Motor neuron (in vitro differentiated cells): ENCODE measurements at regions not wholly inside any gene's neighbourhood (a gene's known extent, or its start where the extent isn't known, plus 50 kb on each side); places are given as distances from the start of the nearest gene placed in this dataset.

Source experiments
- ATAC-seq, 8 experiments: fragments of 200-7000 bp; cut with Tn5 transposase; replicated peaks in 6 of 8; 2 replicates each; pipeline ENCODE4 v1.8.0; 2021; ENCODE audit warnings: mild to moderate bottlenecking in 8 of 8, moderate library complexity in 8 of 8
- H3K27ac ChIP-seq, 2 donors: fragments of 250-450 bp; sonication (Bioruptor Pico); 2 replicates each; pipeline ENCODE4 v1.9.0; 2021; ENCODE audit warnings: antibody characterized with exemption in 2 of 2, mild to moderate bottlenecking in 2 of 2, moderate library complexity in 1 of 2
- H3K4me1 ChIP-seq, 2 donors: fragments of 250-450 bp; sonication (Bioruptor Pico); replicated peaks in 1 of 2; 2 replicates each; pipeline ENCODE4 v1.6.1; 2021; ENCODE audit warnings: antibody characterized with exemption in 2 of 2, mild to moderate bottlenecking in 2 of 2, moderate library complexity in 1 of 2
- H3K4me3 ChIP-seq, 5 donors: fragments of 250-450 bp; sonication (Bioruptor Pico); 2 replicates each; pipeline ENCODE4 v1.9.0; 2021; ENCODE audit warnings: antibody characterized with exemption in 5 of 5, mild to moderate bottlenecking in 5 of 5, moderate library complexity in 4 of 5
- WGBS, 10 experiments: fragments of 450-650 bp; shearing (Covaris generic); methylation state at CpG; one replicate each; pipeline ENCODE4 v1.0.0; 2022; 5-methylcytosine and 5-hydroxymethylcytosine counted together
- in situ Hi-C, 9 experiments: fragments of 400-800 bp; cut with MboI; loops; one replicate each; pipeline ENCODE4 v1.15.0; 2021; ENCODE audit warnings: low sequenced_read_pairs in 9 of 9, low pct_unique_long_range_greater_than_20kb in 2 of 9; ENCODE audit not compliant: unreplicated experiment in 9 of 9

DNA sequence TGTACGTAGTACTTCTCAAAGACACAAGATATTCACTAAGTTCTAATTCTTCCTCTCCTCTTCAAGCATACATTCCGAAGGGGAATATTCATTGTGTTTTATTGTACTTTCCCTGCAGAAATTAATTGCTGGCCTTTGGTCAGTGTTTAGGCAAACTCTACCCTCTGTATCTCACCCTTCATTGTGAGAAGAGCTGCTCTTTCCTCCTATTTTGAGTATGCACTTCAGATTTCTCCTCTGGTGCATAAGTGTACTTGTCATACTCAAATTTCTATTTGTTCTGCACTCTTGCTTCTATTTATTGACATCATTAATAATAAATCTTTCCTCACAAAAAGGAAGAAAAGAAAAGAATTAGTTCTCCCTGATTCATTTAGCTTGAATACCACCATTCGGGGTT is 485.4 kb upstream of the SLC8A1 start:
- in situ Hi-C loops = no loop called here
- 14 to 98% (median 84%) methylated on average over 1 to 3 of the region's 3 CpGs for WGBS, 10 experiments
- no peak overlapping the region for H3K4me3 ChIP-seq
- no peak overlapping the region for H3K27ac ChIP-seq
- ATAC-seq = no peak
- H3K4me1 ChIP-seq = peaks cover 0 to 6% of the 10 kb centered on the region in 2 donors

DNA sequence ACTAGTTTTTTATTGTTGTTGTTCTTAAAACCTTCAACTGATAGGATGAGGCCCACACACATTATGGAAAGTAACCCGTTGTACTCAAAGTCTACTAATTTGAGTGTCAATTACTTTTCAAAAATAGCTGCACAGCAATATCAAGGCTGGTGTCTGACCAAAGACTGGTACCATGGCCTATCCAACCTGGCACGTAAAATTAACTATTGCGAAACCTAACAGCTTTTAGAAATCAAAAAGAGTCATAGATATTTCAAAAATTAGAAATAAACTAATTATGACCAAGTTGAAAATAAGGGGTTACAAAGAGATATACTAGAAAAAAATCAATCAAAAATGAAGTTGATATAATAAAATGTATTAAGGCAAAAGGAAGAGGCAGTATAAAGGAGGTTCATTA is 501.5 kb upstream of the SLC8A1 start:
- in situ Hi-C loops = no loop called here
- no peak overlapping the region for H3K4me3 ChIP-seq
- no peak for ATAC-seq
- no peaks in the 10 kb centered on the region for H3K4me1 ChIP-seq
- no peak overlapping the region for H3K27ac ChIP-seq
- 45 to 100% (median 82%) methylated on average over 3 of the region's 3 CpGs; no CpG with 5 or more reads in 1 of the 10 experiments for WGBS, 10 experiments

- WGBS, 10 experiments = 0 to 100% (median 80%) methylated on average over 1 to 2 of the region's 2 CpGs; no CpG with 5 or more reads in 1 of the 10 experiments
- no peak overlapping the region for H3K4me3 ChIP-seq
- H3K27ac ChIP-seq = no peak overlapping the region
- in situ Hi-C loops = no loop called here
- H3K4me1 ChIP-seq = no peaks in the 10 kb centered on the region
- ATAC-seq = no peak
These were observed 503.2 kb upstream of the SLC8A1 start for GRCh38 chr2:40955042-40955441.

DNA sequence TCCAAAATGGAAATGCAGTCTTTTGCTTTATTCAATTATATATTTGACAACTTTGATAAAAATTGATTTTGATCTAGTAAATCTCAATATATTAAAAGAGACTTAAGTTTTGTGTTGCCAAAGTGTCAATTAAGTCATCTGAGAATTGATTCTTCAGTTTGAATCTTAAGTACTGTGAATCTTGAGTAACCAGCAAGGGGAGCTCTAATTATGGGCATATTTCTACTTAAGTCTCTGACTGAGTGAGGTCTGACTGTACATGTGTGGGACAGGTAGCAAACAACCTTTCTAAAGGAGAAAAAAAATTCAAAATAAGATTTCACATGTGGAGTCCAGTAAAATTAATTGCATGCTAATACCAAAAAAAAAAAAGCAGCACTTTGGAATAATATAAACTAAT is 503.7 kb upstream of the SLC8A1 start:
- ATAC-seq = no peak
- H3K27ac ChIP-seq = no peak overlapping the region
- H3K4me3 ChIP-seq = no peak overlapping the region
- in situ Hi-C loops = no loop called here
- no peaks in the 10 kb centered on the region for H3K4me1 ChIP-seq

- no peak for ATAC-seq
- no peak overlapping the region for H3K4me3 ChIP-seq
- 20 to 94% (median 73%) methylated on average over 1 to 7 of the region's 9 CpGs; no CpG with 5 or more reads in 2 of the 10 experiments for WGBS, 10 experiments
- in situ Hi-C loops = no loop called here
- peaks cover 0 to 2% of the 10 kb centered on the region in 2 donors for H3K4me1 ChIP-seq
- H3K27ac ChIP-seq = no peak overlapping the region
These were observed 505.6 kb upstream of the SLC8A1 start for GRCh38 chr2:40957508-40957907.

DNA sequence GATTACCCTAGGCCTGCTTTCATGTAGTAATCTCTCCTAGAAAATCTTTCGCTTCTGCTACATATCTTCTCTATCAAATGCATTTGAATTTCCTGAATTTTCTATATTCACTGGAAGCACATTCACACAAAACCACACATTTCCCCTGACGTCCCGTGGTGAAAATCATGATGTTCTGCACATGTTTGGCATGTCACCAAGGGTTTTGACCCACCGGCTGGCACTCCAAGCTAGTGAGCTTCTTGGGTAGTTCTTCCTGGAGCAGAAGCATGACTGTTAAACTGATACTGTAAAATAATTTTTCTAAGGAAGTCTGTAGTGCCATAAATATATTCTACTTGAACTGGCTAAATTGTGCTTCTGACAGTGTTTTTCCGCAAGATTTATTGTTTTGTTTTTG is 510.1 kb upstream of the SLC8A1 start:
- no peak overlapping the region for H3K4me3 ChIP-seq
- ATAC-seq = no peak

GRCh38 chr2:40964509-40965250 is 512.8 kb upstream of the SLC8A1 start:
- no peak for ATAC-seq
- 3 to 100% (median 77%) methylated on average over 1 to 3 of the region's 3 CpGs for WGBS, 10 experiments
- Histone ChIP-seq H3K27ac (no peak overlapping the region), H3K4me3 (no peak overlapping the region), H3K4me1 (peaks cover 0 to 2% of the 10 kb centered on the region in 2 donors)
- in situ Hi-C loops = no loop called here

More for the DNA sequence above, 510.1 kb upstream of the SLC8A1 start:
- 0 to 100% (median 67%) methylated on average over 1 to 5 of the region's 5 CpGs; no CpG with 5 or more reads in 1 of the 10 experiments for WGBS, 10 experiments
- peaks cover 0 to 2% of the 10 kb centered on the region in 2 donors for H3K4me1 ChIP-seq
- H3K27ac ChIP-seq = no peak overlapping the region
- in situ Hi-C loops = no loop called here

- Histone ChIP-seq H3K27ac (no peak overlapping the region), H3K4me3 (no peak overlapping the region), H3K4me1 (no peaks in the 10 kb centered on the region)
- WGBS, 10 experiments = 0 to 100% (median 80%) methylated on average over 1 to 4 of the region's 4 CpGs
- in situ Hi-C loops = no loop called here
- ATAC-seq = no peak
These were observed 515.6 kb upstream of the SLC8A1 start for GRCh38 chr2:40967451-40967850.

GRCh38 chr2:40975151-40975550 is 523.3 kb upstream of the SLC8A1 start:
- WGBS, 10 experiments = 8 to 94% (median 79%) methylated on average over 1 to 4 of the region's 4 CpGs

DNA sequence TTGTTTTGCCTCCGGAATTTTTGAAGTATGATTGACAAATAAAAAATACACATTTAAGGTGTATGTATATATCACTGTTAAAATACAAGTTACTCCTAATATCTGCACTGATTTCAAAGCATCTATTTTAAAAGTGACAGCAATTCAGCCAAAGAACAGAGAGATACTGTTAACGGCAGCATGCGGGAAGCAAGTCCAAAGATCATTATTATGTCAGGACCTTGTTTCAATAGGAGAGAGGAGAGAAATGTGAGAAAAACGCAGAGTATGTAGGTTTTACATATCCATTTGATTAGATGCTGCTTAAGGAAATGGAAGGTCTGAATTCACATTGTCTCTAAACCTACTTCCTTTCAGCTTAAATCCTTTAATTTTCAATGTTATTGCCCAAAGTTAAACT is 545.5 kb upstream of the SLC8A1 start:
- in situ Hi-C loops = no loop called here
- ATAC-seq = no peak

More at GRCh38 chr2:40975151-40975550, 523.3 kb upstream of the SLC8A1 start:
- no peak overlapping the region for H3K4me3 ChIP-seq
- in situ Hi-C loops = no loop called here
- no peak overlapping the region for H3K27ac ChIP-seq
- H3K4me1 ChIP-seq = no peaks in the 10 kb centered on the region
- ATAC-seq = no peak

GRCh38 chr2:41000374-41000773 is 548.5 kb upstream of the SLC8A1 start:
- H3K4me3 ChIP-seq = no peak overlapping the region
- peaks cover 0 to 14% of the 10 kb centered on the region in 2 donors for H3K4me1 ChIP-seq
- 7 to 100% (median 83%) methylated on average over 1 of the region's 1 CpG; no CpG with 5 or more reads in 2 of the 10 experiments for WGBS, 10 experiments
- in situ Hi-C loops = no loop called here
- no peak for ATAC-seq
- H3K27ac ChIP-seq = no peak overlapping the region

More for the DNA sequence above, 545.5 kb upstream of the SLC8A1 start:
- Histone ChIP-seq H3K4me1 (peaks cover 0 to 14% of the 10 kb centered on the region in 2 donors), H3K4me3 (no peak overlapping the region), H3K27ac (no peak overlapping the region)
- WGBS, 10 experiments = 45 to 100% (median 70%) methylated on average over 1 to 4 of the region's 4 CpGs

GRCh38 chr2:41000906-41001305 is 549.0 kb upstream of the SLC8A1 start:
- 0 to 20% (median 12%) methylated on average over 1 to 2 of the region's 2 CpGs; no CpG with 5 or more reads in 2 of the 10 experiments for WGBS, 10 experiments
- peaks cover 0 to 14% of the 10 kb centered on the region in 2 donors for H3K4me1 ChIP-seq
- no peak overlapping the region for H3K27ac ChIP-seq
- in situ Hi-C loops = no loop called here
- peak in 1 of 8 experiments; percentile 47 for ATAC-seq
- no peak overlapping the region for H3K4me3 ChIP-seq

- in situ Hi-C loops = no loop called here
These were observed 552.8 kb upstream of the SLC8A1 start for GRCh38 chr2:41004700-41005099.

DNA sequence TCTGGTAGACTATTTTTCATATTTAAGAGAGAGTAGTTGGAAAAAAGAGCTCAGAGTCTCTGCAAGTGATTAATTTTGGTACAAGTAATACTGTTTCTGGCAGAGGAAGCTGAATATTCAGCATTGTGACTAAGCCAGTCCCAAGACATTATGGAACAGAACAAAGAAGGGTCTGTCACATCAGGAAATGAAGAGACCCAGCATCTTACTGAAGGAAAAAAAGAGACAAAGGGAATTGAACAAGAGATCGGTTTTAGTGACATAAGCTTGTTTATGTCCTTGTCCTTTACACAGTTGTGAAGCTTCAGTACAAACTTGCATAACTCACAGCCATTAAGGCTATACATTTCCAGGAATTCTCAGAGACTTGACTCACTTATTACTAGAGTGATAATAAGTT is 568.5 kb upstream of the SLC8A1 start:
- in situ Hi-C loops = no loop called here
- Histone ChIP-seq H3K4me1 (peaks cover 0 to 7% of the 10 kb centered on the region in 2 donors), H3K4me3 (no peak overlapping the region), H3K27ac (no peak overlapping the region)
- peak in 5 of 8 experiments; percentile 80 to 87 (median 81) for ATAC-seq
- WGBS, 10 experiments = 0 to 14% (median 0%) methylated on average over 1 of the region's 1 CpG; no CpG with 5 or more reads in 6 of the 10 experiments

More at GRCh38 chr2:41004700-41005099, 552.8 kb upstream of the SLC8A1 start:
- H3K27ac ChIP-seq = no peak overlapping the region
- H3K4me1 ChIP-seq = peaks cover 0 to 6% of the 10 kb centered on the region in 2 donors
- no peak for ATAC-seq
- no peak overlapping the region for H3K4me3 ChIP-seq
- WGBS, 10 experiments = 0 to 100% (median 71%) methylated on average over 1 to 2 of the region's 2 CpGs; no CpG with 5 or more reads in 1 of the 10 experiments
